NT2/D1 (cell line): ENCODE measurements at regions not wholly inside any gene's neighbourhood (a gene's known extent, or its start where the extent isn't known, plus 50 kb on each side); places are given as distances from the start of the nearest gene placed in this dataset.

ENCODE experiments used
- SUZ12 ChIP-seq: IDR thresholded peaks from 2 replicates; pipeline ENCODE4 v1.6.1; 2011; ENCODE audit not compliant: insufficient read length, insufficient read depth; ENCODE audit errors: extremely low read depth
- YY1 ChIP-seq: IDR thresholded peaks from 2 replicates; pipeline ENCODE4 v1.6.1; 2011; ENCODE audit not compliant: insufficient read length, insufficient read depth
- ZNF274 ChIP-seq: IDR thresholded peaks from 2 replicates; pipeline ENCODE4 v1.6.1; 2011; ENCODE audit warnings: mild to moderate bottlenecking, low read depth, low read length

DNA sequence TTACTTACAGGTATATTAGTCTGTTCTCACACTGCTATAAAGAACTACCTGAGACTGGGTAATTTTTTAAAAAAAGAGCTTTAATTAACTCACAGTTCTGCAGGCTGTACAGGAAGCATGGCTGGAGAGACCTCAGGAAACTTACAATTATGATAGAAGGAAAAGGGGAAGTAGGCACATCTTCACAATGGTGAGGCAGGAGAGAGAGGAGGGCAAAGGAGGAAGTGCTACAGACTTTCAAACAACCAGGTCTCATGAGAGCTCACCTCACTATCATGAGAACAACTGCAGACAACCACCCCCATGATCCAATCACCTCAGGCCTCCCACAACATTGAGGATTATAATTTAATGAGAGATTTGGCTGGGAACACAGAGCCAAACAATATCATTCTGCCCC lies 511.7 kb downstream of the SLITRK6 start:
- TF ChIP-seq ZNF274 (no peak), SUZ12 (no peak), YY1 (no peak)
